Neural progenitor cell (in vitro differentiated cells): ENCODE measurements at regions not wholly inside any gene's neighbourhood (a gene's known extent, or its start where the extent isn't known, plus 50 kb on each side); places are given as distances from the start of the nearest gene placed in this dataset.

ENCODE experiments used
- DNase-seq: peaks from one replicate; pipeline ENCODE4 v3.0.0-alpha.2; 2016; ENCODE audit warnings: low spot score
- H2AFZ ChIP-seq: fragments of 200-600 bp; sonication (generic); replicated peaks from 2 replicates; pipeline ENCODE4 v1.6.1; 2016; ENCODE audit warnings: antibody characterized with exemption
- H3F3A ChIP-seq: fragments of 200-600 bp; sonication (generic); 2 replicates; pipeline ENCODE4 v1.6.1; 2016; ENCODE audit warnings: antibody characterized with exemption, low read depth
- H3K27ac ChIP-seq: fragments of 200-600 bp; sonication (generic); 2 replicates; pipeline ENCODE4 v1.5.1; 2016; ENCODE audit warnings: mild to moderate bottlenecking
- H3K27me3 ChIP-seq: fragments of 200-600 bp; sonication (generic); 2 replicates; pipeline ENCODE4 v1.6.1; 2016; ENCODE audit warnings: mild to moderate bottlenecking, moderate library complexity
- H3K36me3 ChIP-seq: fragments of 200-600 bp; sonication (generic); 2 replicates; pipeline ENCODE4 v1.5.1; 2016
- H3K4me1 ChIP-seq: fragments of 200-600 bp; sonication (generic); 2 replicates; pipeline ENCODE4 v1.6.1; 2016; ENCODE audit warnings: mixed run types
- H3K4me2 ChIP-seq: fragments of 200-600 bp; sonication (generic); 2 replicates; pipeline ENCODE4 v1.6.1; 2016
- H3K4me3 ChIP-seq: fragments of 200-600 bp; sonication (generic); 2 replicates; pipeline ENCODE4 v1.5.1; 2016
- H3K79me2 ChIP-seq: fragments of 200-600 bp; sonication (generic); 2 replicates; pipeline ENCODE4 v1.6.1; 2016; ENCODE audit warnings: low read depth
- H3K9ac ChIP-seq: fragments of 200-600 bp; sonication (generic); 2 replicates; pipeline ENCODE4 v1.6.1; 2016
- H3K9me3 ChIP-seq: fragments of 200-600 bp; sonication (generic); 2 replicates; pipeline ENCODE4 v1.5.1; 2016; ENCODE audit warnings: low read depth
- H4K20me1 ChIP-seq: fragments of 200-600 bp; sonication (generic); 2 replicates; pipeline ENCODE4 v1.6.1; 2016; ENCODE audit warnings: low read depth
- H3K27ac Mint-ChIP-seq: 3 replicates; pipeline ENCODE4 v1.8.0; 2021; ENCODE audit warnings: mixed read lengths
- H3K27me3 Mint-ChIP-seq: 2 replicates; pipeline ENCODE4 v1.8.0; 2022; ENCODE audit warnings: low read depth, mild to moderate bottlenecking, inconsistent platforms, moderate library complexity, mixed read lengths; ENCODE audit not compliant: insufficient read depth
- H3K36me3 Mint-ChIP-seq: 3 replicates; pipeline ENCODE4 v1.8.0; 2021; ENCODE audit warnings: mixed read lengths
- H3K4me1 Mint-ChIP-seq: 3 replicates; pipeline ENCODE4 v1.8.0; 2021; ENCODE audit warnings: mixed read lengths
- H3K4me3 Mint-ChIP-seq: 3 replicates; pipeline ENCODE4 v1.8.0; 2021; ENCODE audit warnings: mild to moderate bottlenecking, moderate library complexity, mixed read lengths
- H3K9me3 Mint-ChIP-seq: 3 replicates; pipeline ENCODE4 v1.8.0; 2020; ENCODE audit warnings: mixed read lengths
- EZH2 ChIP-seq: fragments of 200-600 bp; sonication (generic); IDR thresholded peaks from 2 replicates; pipeline ENCODE4 v1.6.1; 2017; ENCODE audit warnings: antibody characterized with exemption, mild to moderate bottlenecking, moderate library complexity
- EZH2phosphoT487 ChIP-seq: fragments of 200-600 bp; sonication (generic); IDR thresholded peaks from 2 replicates; pipeline ENCODE4 v1.6.1; 2017; ENCODE audit warnings: antibody characterized with exemption
- TF ChIP-seq, protein P1 (sequence below): fragments of 200-600 bp; sonication (generic); IDR thresholded peaks from 2 replicates; pipeline ENCODE4 v1.5.1; 2017; ENCODE audit warnings: antibody characterized with exemption, mild to moderate bottlenecking

DNA sequence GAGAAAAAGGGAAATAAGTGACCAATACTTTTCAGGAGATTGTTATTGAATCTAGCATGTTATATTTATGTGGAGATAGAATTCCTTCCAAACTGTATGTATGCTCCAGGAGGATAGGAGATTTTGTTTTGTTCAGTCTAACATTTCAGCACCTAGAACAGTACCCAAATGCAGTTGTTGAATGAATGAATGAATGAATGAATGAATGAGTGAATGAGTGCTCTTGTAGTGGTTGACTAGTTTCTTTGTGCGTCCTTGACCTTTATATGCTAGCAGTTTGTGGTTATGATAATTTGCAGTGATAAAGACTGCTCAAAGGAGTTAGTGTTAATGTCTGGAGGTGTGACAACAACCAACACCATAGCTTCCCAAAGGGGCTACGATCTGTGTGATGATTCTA is 663.5 kb upstream of the GOT2 start:
- Mint-ChIP-seq H3K4me1 (no peaks in the 10 kb centered on the region), H3K27me3 (peaks cover 2% of the 10 kb centered on the region), H3K36me3 (no peaks in the 10 kb centered on the region), H3K27ac (no peak overlapping the region), H3K9me3 (no peaks in the 10 kb centered on the region), H3K4me3 (no peak overlapping the region)
- no peaks in the 10 kb centered on the region for H3K9me3 ChIP-seq
- H3K36me3 ChIP-seq, result no peaks in the 10 kb centered on the region
- no peaks in the 10 kb centered on the region for H3F3A ChIP-seq
- no peak overlapping the region for H3K27ac ChIP-seq
- H3K4me1 ChIP-seq, result peaks cover 8% of the 10 kb centered on the region
- no peaks in the 10 kb centered on the region for H3K27me3 ChIP-seq
- H3K4me3 ChIP-seq, result no peak overlapping the region
- no peak overlapping the region for H2AFZ ChIP-seq
- H3K79me2 ChIP-seq, result no peaks in the 10 kb centered on the region
- TF ChIP-seq EZH2phosphoT487 (no peak), EZH2 (no peak)
- TF ChIP-seq, protein P1, sequence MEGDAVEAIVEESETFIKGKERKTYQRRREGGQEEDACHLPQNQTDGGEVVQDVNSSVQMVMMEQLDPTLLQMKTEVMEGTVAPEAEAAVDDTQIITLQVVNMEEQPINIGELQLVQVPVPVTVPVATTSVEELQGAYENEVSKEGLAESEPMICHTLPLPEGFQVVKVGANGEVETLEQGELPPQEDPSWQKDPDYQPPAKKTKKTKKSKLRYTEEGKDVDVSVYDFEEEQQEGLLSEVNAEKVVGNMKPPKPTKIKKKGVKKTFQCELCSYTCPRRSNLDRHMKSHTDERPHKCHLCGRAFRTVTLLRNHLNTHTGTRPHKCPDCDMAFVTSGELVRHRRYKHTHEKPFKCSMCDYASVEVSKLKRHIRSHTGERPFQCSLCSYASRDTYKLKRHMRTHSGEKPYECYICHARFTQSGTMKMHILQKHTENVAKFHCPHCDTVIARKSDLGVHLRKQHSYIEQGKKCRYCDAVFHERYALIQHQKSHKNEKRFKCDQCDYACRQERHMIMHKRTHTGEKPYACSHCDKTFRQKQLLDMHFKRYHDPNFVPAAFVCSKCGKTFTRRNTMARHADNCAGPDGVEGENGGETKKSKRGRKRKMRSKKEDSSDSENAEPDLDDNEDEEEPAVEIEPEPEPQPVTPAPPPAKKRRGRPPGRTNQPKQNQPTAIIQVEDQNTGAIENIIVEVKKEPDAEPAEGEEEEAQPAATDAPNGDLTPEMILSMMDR, result no peak
- H3K4me2 ChIP-seq, result no peak overlapping the region
- no peak for DNase-seq
- no peak overlapping the region for H3K9ac ChIP-seq
- no peaks in the 10 kb centered on the region for H4K20me1 ChIP-seq

DNA sequence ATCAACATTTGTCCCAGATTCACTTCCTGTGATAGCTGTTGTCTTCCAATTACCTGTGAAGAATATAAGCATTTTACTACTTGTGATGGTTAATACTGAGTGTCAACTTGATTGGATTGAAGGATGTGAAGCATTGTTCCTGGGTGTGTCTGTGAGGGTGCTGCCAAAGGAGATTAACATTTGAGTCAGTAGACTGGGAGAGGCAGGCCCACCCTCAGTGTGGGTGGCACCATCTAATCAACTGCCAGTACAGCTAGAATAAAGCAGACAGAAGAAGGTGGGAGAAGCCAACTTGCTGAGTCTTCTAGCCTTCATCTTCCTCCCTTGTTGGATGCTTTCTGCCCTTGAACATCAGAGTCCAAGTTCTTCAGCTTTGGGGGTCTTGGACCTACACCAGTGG is 660.4 kb upstream of the GOT2 start:
- Mint-ChIP-seq H3K36me3 (no peaks in the 10 kb centered on the region), H3K27me3 (peaks cover 2% of the 10 kb centered on the region), H3K9me3 (no peaks in the 10 kb centered on the region), H3K27ac (no peak overlapping the region), H3K4me1 (no peaks in the 10 kb centered on the region), H3K4me3 (no peak overlapping the region)
- Histone ChIP-seq H3K79me2 (no peaks in the 10 kb centered on the region), H3K27me3 (no peaks in the 10 kb centered on the region), H3K4me3 (no peak overlapping the region), H3K9ac (no peak overlapping the region), H4K20me1 (no peaks in the 10 kb centered on the region), H3K4me2 (no peak overlapping the region), H2AFZ (no peak overlapping the region), H3F3A (no peaks in the 10 kb centered on the region), H3K4me1 (peaks cover 8% of the 10 kb centered on the region), H3K27ac (no peak overlapping the region), H3K36me3 (no peaks in the 10 kb centered on the region), H3K9me3 (no peaks in the 10 kb centered on the region)
- TF ChIP-seq EZH2phosphoT487, result no peak
- TF ChIP-seq, protein P1, result no peak
- no peak for TF ChIP-seq EZH2
- DNase-seq, result no peak

DNA sequence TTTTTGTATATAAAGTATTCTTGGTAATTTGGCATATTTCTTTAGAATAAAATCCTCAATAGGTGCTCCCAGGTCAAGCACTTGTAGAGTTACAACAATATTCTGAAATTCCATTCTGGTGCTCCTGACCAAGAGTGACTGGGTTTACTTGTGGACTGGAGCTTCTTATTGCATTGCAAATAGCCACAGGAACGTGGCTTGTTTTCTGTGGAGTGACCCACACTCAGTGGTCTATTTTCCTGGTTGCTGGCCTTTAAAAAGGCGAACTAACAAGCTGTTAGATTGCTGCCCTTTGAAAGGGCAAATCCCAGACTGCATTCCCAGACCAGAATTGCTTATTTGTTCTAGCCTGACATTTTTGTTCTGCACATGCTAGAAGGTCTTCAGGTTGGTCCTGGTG is 658.8 kb upstream of the GOT2 start:
- Histone ChIP-seq H3K9ac (no peak overlapping the region), H2AFZ (peak overlapping the region; percentile 2), H3K4me3 (no peak overlapping the region), H3F3A (no peaks in the 10 kb centered on the region), H3K4me2 (no peak overlapping the region), H4K20me1 (no peaks in the 10 kb centered on the region), H3K36me3 (no peaks in the 10 kb centered on the region), H3K27me3 (no peaks in the 10 kb centered on the region), H3K4me1 (peaks cover 8% of the 10 kb centered on the region), H3K79me2 (no peaks in the 10 kb centered on the region), H3K27ac (no peak overlapping the region), H3K9me3 (no peaks in the 10 kb centered on the region)
- DNase-seq, result no peak
- TF ChIP-seq, protein P1, result no peak
- TF ChIP-seq EZH2 (no peak), EZH2phosphoT487 (no peak)
- peaks cover 5% of the 10 kb centered on the region for H3K27me3 Mint-ChIP-seq
- no peaks in the 10 kb centered on the region for H3K4me1 Mint-ChIP-seq
- no peaks in the 10 kb centered on the region for H3K9me3 Mint-ChIP-seq
- H3K36me3 Mint-ChIP-seq, result no peaks in the 10 kb centered on the region
- no peak overlapping the region for H3K4me3 Mint-ChIP-seq
- no peak overlapping the region for H3K27ac Mint-ChIP-seq
